Ovary (tissue), 7 donors: ENCODE measurements at regions not wholly inside any gene's neighbourhood (a gene's known extent, or its start where the extent isn't known, plus 50 kb on each side); places are given as distances from the start of the nearest gene placed in this dataset.

Source experiments
- DNase-seq, 5 donors: peaks; one replicate each; pipeline ENCODE4 v3.0.0-alpha.2; 2019 to 2020
- H3K27ac ChIP-seq, 2 donors: fragments of 200-600 bp; one replicate each; pipeline versions ENCODE4 v1.5.1 to v1.8.0; 2019 to 2022
- H3K27me3 ChIP-seq: fragments of 200-600 bp; one replicate; pipeline ENCODE4 v1.8.0; 2022
- H3K36me3 ChIP-seq: fragments of 200-600 bp; sonication (generic); one replicate; pipeline ENCODE4 v1.5.1; 2019
- H3K4me1 ChIP-seq: one replicate; pipeline ENCODE4 v1.8.1; 2013; ENCODE audit warnings: mild to moderate bottlenecking, moderate library complexity; ENCODE audit not compliant: insufficient read depth
- H3K4me3 ChIP-seq: fragments of 200-600 bp; sonication (generic); one replicate; pipeline ENCODE4 v1.5.1; 2017
- H3K9me3 ChIP-seq, 2 donors: fragments of 200-600 bp in 1 of 2; sonication (generic) in 1 of 2; one replicate each; pipeline versions ENCODE4 v1.5.1 to v1.8.1; 2013 to 2019; ENCODE audit warnings: mild to moderate bottlenecking in 1 of 2, moderate library complexity in 1 of 2
- CTCF ChIP-seq, 3 donors: fragments of 450-650 bp in 2 of 3; fragments of 200-600 bp in 1 of 3; IDR thresholded peaks; one replicate each; pipeline versions ENCODE4 v1.5.1 to v1.8.0; 2016 to 2022; ENCODE audit warnings: antibody characterized with exemption in 3 of 3, mild to moderate bottlenecking in 1 of 3
- EP300 ChIP-seq: sonication (generic); formaldehyde crosslinking; IDR thresholded peaks from one replicate; pipeline ENCODE4 v1.6.1; 2017; ENCODE audit warnings: antibody characterized with exemption
- POLR2A ChIP-seq: fragments of 450-650 bp; IDR thresholded peaks from one replicate; pipeline ENCODE4 v1.6.1; 2017; ENCODE audit warnings: antibody characterized with exemption, mild to moderate bottlenecking, moderate library complexity
- WGBS, 3 donors: extraction: QIAGEN DNeasy Blood & Tissue Kit in 1 of 3; methylation state at CpG; one replicate each; pipeline versions ENCODE4 v1.1.5 to v1.1.7; 2013 to 2017; 5-methylcytosine and 5-hydroxymethylcytosine counted together
- intact Hi-C, 4 donors: fragments of 100-400 bp; cut with DNase I; formaldehyde crosslinking; loops; one replicate each; pipeline versions ENCODE4 v1.11.0 to v1.15.1; 2022 to 2023
- donor health status: DM: no; HTN: no; CAD: no; lungs with moderate emphysema.
- donor health status: DM: no; HTN: no; CAD: no.
- donor health status: Bipolar disorder and iron deficiency.
- donor health status: DM: no; HTN: no; CAD: no.
- donor health status: DM: yes; HTN: yes; CAD: no.

DNA sequence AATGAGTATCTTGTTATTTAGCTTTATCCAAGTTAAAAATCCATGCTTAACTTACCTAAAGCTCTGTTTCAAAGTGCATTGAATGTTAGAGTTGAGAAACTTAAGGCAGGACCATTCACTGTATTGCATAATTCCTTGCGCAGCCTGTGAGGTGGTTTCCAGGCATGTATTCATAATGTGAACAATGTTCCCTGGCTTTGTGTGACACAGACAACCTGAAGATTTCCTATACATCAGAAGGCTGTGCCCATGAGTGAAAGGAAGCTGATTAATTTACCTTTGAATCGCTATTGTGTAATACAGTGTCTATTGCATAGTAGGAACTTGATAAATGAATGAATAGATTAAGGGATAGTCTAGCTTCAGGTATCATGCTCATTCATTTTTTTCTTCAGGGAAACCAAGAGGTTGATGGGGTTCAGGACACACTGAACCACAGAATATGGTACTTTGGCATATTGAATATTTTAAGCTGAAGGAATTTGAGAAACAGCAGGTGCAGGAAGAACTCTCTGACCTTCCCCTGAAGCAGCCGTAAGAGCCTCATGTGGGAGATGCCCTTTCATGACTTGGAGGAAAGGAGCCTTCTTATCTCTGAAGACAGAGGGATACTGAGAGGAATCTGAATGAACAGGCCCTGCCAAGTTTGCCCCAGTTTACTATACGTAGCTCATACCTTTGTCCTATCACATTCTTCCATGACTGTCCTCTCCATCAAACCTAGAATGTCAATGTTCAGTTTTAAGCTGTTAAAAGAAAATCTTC lies 88.6 kb upstream of the GNG12 start:
- DNase-seq, result no peak
- intact Hi-C loops, result no loop called here
- Histone ChIP-seq H3K27ac (no peak overlapping the region), H3K36me3 (no peaks in the 10 kb centered on the region), H3K9me3 (no peaks in the 10 kb centered on the region), H3K4me1 (no peaks in the 10 kb centered on the region), H3K4me3 (no peak overlapping the region), H3K27me3 (no peaks in the 10 kb centered on the region)
- no peak for TF ChIP-seq EP300
- no peak for TF ChIP-seq CTCF (IDR thresholded peaks at IDR 0.05)
- no peak for TF ChIP-seq POLR2A
- 91 to 95% (median 94%) methylated on average over 4 of the region's 4 CpGs for WGBS, 3 donors

DNA sequence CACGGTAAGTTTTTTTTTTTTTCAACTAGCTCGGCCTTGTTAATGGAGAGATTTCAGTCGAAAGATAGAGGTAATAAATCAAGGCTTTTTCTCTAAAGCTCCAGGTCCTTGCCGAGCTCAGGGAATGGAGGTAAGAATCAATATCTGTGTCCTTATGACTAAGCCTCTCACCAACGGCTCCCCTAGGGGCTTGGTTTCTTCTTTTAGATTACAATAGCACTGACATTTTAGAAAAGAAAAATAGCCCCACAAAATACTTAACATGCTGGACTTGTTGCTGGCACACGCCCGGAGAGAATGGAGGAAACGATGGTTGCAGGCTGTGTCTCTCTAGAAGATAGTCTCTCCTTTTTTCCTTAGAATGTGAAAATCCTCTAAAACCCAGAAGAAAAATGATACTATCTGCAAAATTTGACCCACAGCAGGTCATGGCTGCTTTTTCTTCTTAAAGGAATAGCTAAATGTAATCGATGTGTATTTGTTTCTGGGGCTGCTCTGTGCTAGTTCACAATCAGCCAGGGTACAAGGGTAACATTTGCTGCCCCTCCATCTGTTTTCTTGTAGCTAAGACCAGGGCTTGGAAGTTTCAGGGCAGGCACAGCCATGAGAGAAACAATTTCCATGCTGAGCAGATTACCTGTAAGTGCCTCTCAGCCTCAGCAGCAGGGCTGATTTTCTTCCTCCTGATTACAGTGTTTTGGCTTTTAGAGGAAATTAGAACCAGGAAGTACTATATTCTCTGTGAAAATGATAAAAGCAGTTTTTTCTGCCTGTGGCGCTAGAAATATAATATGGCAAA lies 86.2 kb upstream of the GNG12 start:
- Histone ChIP-seq H3K4me3 (no peak overlapping the region), H3K36me3 (no peaks in the 10 kb centered on the region), H3K27me3 (no peaks in the 10 kb centered on the region), H3K4me1 (no peaks in the 10 kb centered on the region), H3K27ac (no peak overlapping the region), H3K9me3 (no peaks in the 10 kb centered on the region)
- intact Hi-C loops, result no loop called here
- no peak for DNase-seq
- WGBS, 3 donors, result 54 to 64% (median 57%) methylated on average over 10 of the region's 10 CpGs
- TF ChIP-seq CTCF (IDR thresholded peaks at IDR 0.05) (no peak), POLR2A (no peak), EP300 (no peak)

DNA sequence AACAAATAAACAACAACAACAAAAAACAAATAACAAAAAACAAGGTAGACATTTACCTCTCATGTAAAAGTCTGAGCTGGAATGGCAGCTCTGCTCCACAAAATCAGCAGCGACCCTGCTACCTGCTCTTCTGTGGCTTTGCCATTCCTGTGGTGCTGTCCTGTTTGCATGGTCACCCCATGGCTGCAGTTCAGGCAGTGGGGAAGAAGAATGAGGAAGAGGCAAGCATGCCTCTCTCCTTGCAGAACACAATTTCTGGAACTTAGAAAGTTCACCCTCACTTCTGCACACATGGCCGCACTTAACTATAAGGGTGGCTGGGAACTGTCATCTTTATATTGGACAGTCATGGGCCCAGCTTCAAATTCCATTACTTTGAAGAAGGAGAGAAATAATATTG lies 84.8 kb upstream of the GNG12 start:
- H3K36me3 ChIP-seq, result no peaks in the 10 kb centered on the region
- no peak for DNase-seq
- TF ChIP-seq POLR2A (no peak), EP300 (no peak), CTCF (IDR thresholded peaks at IDR 0.05) (no peak)

DNA sequence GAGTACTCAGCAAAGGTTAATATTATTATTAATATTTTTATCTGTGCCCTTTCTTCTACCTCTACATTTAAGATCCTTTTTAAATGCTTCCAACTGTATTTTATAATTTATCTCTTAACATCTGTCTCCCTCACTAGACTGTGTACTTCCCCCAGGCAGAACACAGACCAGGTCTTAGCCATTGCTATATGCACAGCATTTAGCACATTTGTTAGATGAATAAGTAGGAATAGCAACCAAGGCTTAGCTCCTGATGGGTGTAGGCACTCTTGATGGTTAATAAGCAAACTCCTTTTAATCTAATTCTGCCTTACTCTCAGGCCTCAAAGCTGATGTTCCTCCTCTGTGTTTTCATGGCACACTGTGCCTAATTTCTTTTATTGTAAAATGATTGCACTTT lies 83.7 kb upstream of the GNG12 start:
- no peak for DNase-seq
- no peaks in the 10 kb centered on the region for H3K36me3 ChIP-seq
- no peaks in the 10 kb centered on the region for H3K9me3 ChIP-seq
- no peak for TF ChIP-seq POLR2A
- no peak for TF ChIP-seq EP300
- no peak for TF ChIP-seq CTCF (IDR thresholded peaks at IDR 0.05)
- no peak overlapping the region for H3K27ac ChIP-seq
- H3K4me1 ChIP-seq, result no peaks in the 10 kb centered on the region
- no peak overlapping the region for H3K4me3 ChIP-seq
- H3K27me3 ChIP-seq, result no peaks in the 10 kb centered on the region
- intact Hi-C loops, result no loop called here

More for the DNA sequence above, 84.8 kb upstream of the GNG12 start:
- no peaks in the 10 kb centered on the region for H3K27me3 ChIP-seq
- WGBS, 3 donors, result 92 to 98% (median 95%) methylated on average over 2 of the region's 2 CpGs
- intact Hi-C loops, result no loop called here
- no peaks in the 10 kb centered on the region for H3K9me3 ChIP-seq
- no peak overlapping the region for H3K27ac ChIP-seq
- no peaks in the 10 kb centered on the region for H3K4me1 ChIP-seq
- no peak overlapping the region for H3K4me3 ChIP-seq
